ENCODE measurements at regions not wholly inside any gene's neighbourhood (a gene's known extent, or its start where the extent isn't known, plus 50 kb on each side); places are given as distances from the start of the nearest gene placed in this dataset.

DNA sequence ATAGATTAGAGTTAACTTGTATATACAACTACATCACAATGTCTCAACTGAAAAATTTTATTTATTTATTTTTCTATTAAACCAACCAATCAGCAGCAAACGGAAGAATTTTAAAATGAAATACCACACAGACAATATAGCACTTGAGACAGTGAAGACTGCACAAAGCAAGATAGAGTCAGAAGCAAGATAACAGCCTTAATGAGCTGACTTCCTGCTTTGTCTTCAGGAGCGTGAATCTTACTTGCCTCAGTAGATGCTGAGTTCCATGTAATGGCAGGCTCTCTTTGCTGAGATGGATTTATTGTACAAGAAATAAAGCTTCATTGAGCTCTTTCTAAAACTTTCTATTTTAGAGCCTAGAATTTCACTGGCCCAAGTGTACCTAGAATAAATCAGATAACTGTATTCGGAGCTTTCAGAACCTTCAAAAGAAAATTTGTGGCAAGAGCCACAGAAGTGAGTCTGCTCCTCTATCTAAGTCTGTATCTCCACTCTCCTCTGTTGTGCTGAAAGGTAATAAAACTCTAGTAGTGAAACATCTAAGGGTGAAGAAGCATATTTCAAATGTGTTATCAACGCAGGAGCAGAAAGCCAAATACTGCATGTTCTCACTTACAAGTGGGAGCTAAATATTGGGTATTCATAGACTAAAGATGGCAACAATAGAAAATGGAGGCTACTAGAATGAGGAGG lies 83.3 kb upstream of the ANKRD55 start:
- TF ChIP-seq CTCF (IDR thresholded peaks at IDR 0.05) (no peak), ZFX (IDR thresholded peaks at IDR 0.05; ENCODE audit: borderline replicate concordance) (no peak)
